GM23248 (cell line): ENCODE measurements at regions not wholly inside any gene's neighbourhood (a gene's known extent, or its start where the extent isn't known, plus 50 kb on each side); places are given as distances from the start of the nearest gene placed in this dataset.

Experiments
- EZH2 ChIP-seq: fragments of 200-600 bp; sonication (generic); IDR thresholded peaks from 2 replicates; pipeline ENCODE4 v1.6.1; 2018; ENCODE audit warnings: antibody characterized with exemption, mild to moderate bottlenecking; ENCODE audit not compliant: insufficient read depth, poor library complexity, severe bottlenecking
- EZH2phosphoT487 ChIP-seq: fragments of 200-600 bp; sonication (generic); IDR thresholded peaks from 2 replicates; pipeline ENCODE4 v1.6.1; 2018; ENCODE audit warnings: antibody characterized with exemption, moderate library complexity, mild to moderate bottlenecking, low read depth; ENCODE audit not compliant: insufficient read depth

DNA sequence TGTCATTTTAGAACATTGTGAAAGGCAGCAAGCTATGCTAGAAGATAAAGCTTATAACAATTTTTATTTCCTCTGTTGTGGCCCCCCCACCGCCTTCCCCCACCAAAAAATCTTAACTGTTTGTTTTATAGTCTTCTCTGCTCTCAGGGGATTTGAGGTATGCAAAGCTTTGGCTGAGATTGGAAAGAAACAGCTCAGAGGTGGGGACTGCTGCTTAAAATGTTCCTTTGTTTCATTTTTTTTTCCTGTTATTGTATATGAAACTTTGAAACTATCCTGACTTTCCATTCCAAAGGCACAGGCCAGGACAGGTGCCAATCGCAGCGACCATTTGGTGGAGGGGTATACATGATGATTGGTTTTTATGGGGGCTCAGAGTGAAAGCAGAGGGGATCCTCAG is 114.7 kb upstream of the PHACTR1 start:
- TF ChIP-seq EZH2 (no peak), EZH2phosphoT487 (no peak)
